PFSK-1 (cell line): ENCODE measurements at regions not wholly inside any gene's neighbourhood (a gene's known extent, or its start where the extent isn't known, plus 50 kb on each side); places are given as distances from the start of the nearest gene placed in this dataset.

ENCODE experiments used
- POLR2AphosphoS5 ChIP-seq: IDR thresholded peaks from 2 replicates; pipeline ENCODE4 v1.6.1; 2012; ENCODE audit warnings: low read depth, mild to moderate bottlenecking, control low read depth, low read length, moderate library complexity
- SIN3A ChIP-seq: IDR thresholded peaks from 2 replicates; pipeline ENCODE4 v1.6.1; 2012; ENCODE audit warnings: mild to moderate bottlenecking, low read length, moderate library complexity, borderline replicate concordance; ENCODE audit not compliant: insufficient read depth

DNA sequence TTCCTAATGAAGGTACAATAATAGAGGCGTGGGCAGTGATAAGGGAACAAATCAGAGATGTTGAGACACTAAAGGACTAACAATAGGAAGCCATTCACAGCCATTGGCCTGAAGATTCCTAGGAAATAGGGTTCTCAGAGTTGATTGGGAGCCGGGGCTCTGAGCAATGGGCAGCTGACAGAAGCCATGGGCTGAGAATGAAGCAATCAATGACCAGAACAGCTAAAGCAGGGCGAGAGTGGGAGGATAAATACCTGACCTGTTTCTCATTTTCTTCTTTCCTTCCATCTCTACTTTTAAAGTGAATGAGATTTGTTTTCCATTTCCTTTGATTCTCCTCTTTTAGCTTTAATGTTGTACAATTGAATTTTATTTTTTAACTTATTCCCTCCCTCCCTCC, 774.7 kb upstream of the ADGRL4 start:
- TF ChIP-seq POLR2AphosphoS5 (no peak), SIN3A (no peak)
